GM12878 (cell line): ENCODE measurements at regions not wholly inside any gene's neighbourhood (a gene's known extent, or its start where the extent isn't known, plus 50 kb on each side); places are given as distances from the start of the nearest gene placed in this dataset.
A peak's percentile ranks its signal among the peaks of the same experiment; 100 is the strongest.

Source experiments
- ATAC-seq: fragments of 200-7000 bp; cut with Tn5 transposase; 3 replicates; pipeline ENCODE4 v1.9.1; 2020; ENCODE audit warnings: mild to moderate bottlenecking, moderate library complexity
- BruUV-seq: library from RNA; stranded (reverse); fragments of 400-500 nt; replicated peaks from 2 replicates; lab custom pipeline; 2021; lab: Mats Ljungman, UMichigan
- CTCF ChIA-PET: fragments of 300-600 bp; sonication (Branson Sonifier 250); formaldehyde crosslinking; extraction: SDS; loops from one replicate; lab custom pipeline; 2021; ENCODE audit warnings: inconsistent platforms; lab: Yijun Ruan, JAX
- POLR2A ChIA-PET: fragments of 350-600 bp; formaldehyde crosslinking; extraction: SDS; loops from one replicate; lab custom pipeline; 2021; ENCODE audit warnings: inconsistent platforms; lab: Charles Lee
- RAD21 ChIA-PET: fragments of 300-600 bp; sonication (Branson Sonifier 250); formaldehyde crosslinking; loops from one replicate; lab custom pipeline; 2023; ENCODE audit warnings: antibody characterized with exemption; ENCODE audit not compliant: unreplicated experiment; lab: Charles Lee
- SMC1A ChIA-PET: fragments of 300-600 bp; sonication (Branson Sonifier 250); formaldehyde crosslinking; loops from one replicate; lab custom pipeline; 2023; ENCODE audit not compliant: unreplicated experiment, uncharacterized antibody; lab: Charles Lee
- DNase-seq: peaks from one replicate; pipeline ENCODE4 v3.0.0-alpha.2; 2011; ENCODE audit warnings: low read depth, low spot score
- FAIRE-seq: peaks from 3 replicates; lab custom pipeline; 2011; peaks lifted over from hg19 to GRCh38; lab: Jason Lieb, UNC
- H2AFZ ChIP-seq: 2 replicates; pipeline ENCODE4 v1.6.0; 2011; ENCODE audit warnings: low read depth, low read length, control low read depth; ENCODE audit not compliant: control insufficient read depth
- H3K27ac ChIP-seq: 2 replicates; pipeline ENCODE4 v1.5.1; 2011; ENCODE audit warnings: control low read depth; ENCODE audit not compliant: control insufficient read depth, insufficient read depth
- H3K27me3 ChIP-seq, 2 experiments: replicated peaks in 1 of 2; 2 replicates each; pipeline versions ENCODE4 v1.6.0 to v1.6.1; 2011; ENCODE audit warnings: low read length in 1 of 2; ENCODE audit not compliant: control insufficient read depth in 2 of 2, insufficient read depth in 2 of 2
- H3K36me3 ChIP-seq, 2 experiments: 2 replicates each; pipeline ENCODE4 v1.5.1; 2011; ENCODE audit warnings: low read length in 1 of 2; ENCODE audit not compliant: control insufficient read depth in 2 of 2, insufficient read depth in 2 of 2
- H3K4me1 ChIP-seq: 2 replicates; pipeline ENCODE4 v1.6.1; 2011; ENCODE audit warnings: mild to moderate bottlenecking, low read length, moderate library complexity, mixed read lengths; ENCODE audit not compliant: control insufficient read depth, insufficient read depth
- H3K4me2 ChIP-seq: 2 replicates; pipeline ENCODE4 v1.6.0; 2011; ENCODE audit warnings: control low read depth; ENCODE audit not compliant: control insufficient read depth, insufficient read depth
- H3K4me3 ChIP-seq: fragments of 200-600 bp; sonication (generic); 2 replicates; pipeline ENCODE4 v1.5.1; 2016
- H3K79me2 ChIP-seq: 2 replicates; pipeline ENCODE4 v1.6.0; 2011; ENCODE audit warnings: low read length; ENCODE audit not compliant: control insufficient read depth, insufficient read depth
- H3K9ac ChIP-seq: 2 replicates; pipeline ENCODE4 v1.8.0; 2011; ENCODE audit warnings: low read length, control low read depth, mixed read lengths; ENCODE audit not compliant: control insufficient read depth, insufficient read depth
- H3K9me3 ChIP-seq: replicated peaks from 3 replicates; pipeline ENCODE4 v1.5.1; 2011; ENCODE audit warnings: mild to moderate bottlenecking, low read length; ENCODE audit not compliant: control insufficient read depth, insufficient read depth
- H4K20me1 ChIP-seq: 2 replicates; pipeline ENCODE4 v1.6.0; 2011; ENCODE audit not compliant: control insufficient read depth, insufficient read depth
- E4F1 ChIP-seq: fragments of 450-650 bp; IDR thresholded peaks from 2 replicates; pipeline ENCODE4 v1.6.1; 2018; ENCODE audit warnings: borderline replicate concordance, mild to moderate bottlenecking; ENCODE audit not compliant: partially characterized antibody
- IKZF2 ChIP-seq, 2 experiments: fragments of 450-650 bp; IDR thresholded peaks; 2 replicates each; pipeline ENCODE4 v1.6.1; 2017; ENCODE audit warnings: mild to moderate bottlenecking in 2 of 2, moderate library complexity in 2 of 2
- MTA3 ChIP-seq: IDR thresholded peaks from 2 replicates; pipeline ENCODE4 v1.6.1; 2012; ENCODE audit warnings: low read length, inconsistent platforms, borderline replicate concordance
- MXI1 ChIP-seq: fragments of 150-350 bp; IDR thresholded peaks from 2 replicates; pipeline ENCODE4 v1.6.1; 2011; ENCODE audit warnings: low read depth, mild to moderate bottlenecking, inconsistent platforms, low read length, improper control_type of control experiment
- SIN3A ChIP-seq: IDR thresholded peaks from 2 replicates; pipeline ENCODE4 v1.6.1; 2012; ENCODE audit warnings: low read depth, low read length, improper control_type of control experiment
- TARDBP ChIP-seq: IDR thresholded peaks from 2 replicates; pipeline ENCODE4 v1.6.1; 2016; ENCODE audit warnings: borderline replicate concordance
- TCF7 ChIP-seq: IDR thresholded peaks from 2 replicates; pipeline ENCODE4 v1.6.1; 2014; ENCODE audit warnings: antibody characterized with exemption, borderline replicate concordance
- YY1 ChIP-seq: IDR thresholded peaks from 2 replicates; pipeline ENCODE4 v1.6.1; 2011; ENCODE audit warnings: low read depth, mild to moderate bottlenecking, low read length
- WGBS: methylation state at CpG from one replicate; pipeline ENCODE4 v1.1.6; 2016; ENCODE audit warnings: low lambda C conversion rate; ENCODE audit not compliant: insufficient replicate concordance, insufficient coverage; ENCODE audit errors: missing lambda C conversion rate; 5-methylcytosine and 5-hydroxymethylcytosine counted together
- in situ Hi-C: fragments of 300-500 bp; cut with MboI; formaldehyde crosslinking; loops from 9 replicates; pipeline ENCODE4 v1.14.3; 2018; ENCODE audit warnings: mixed read lengths
- intact Hi-C: fragments of 100-400 bp; cut with micrococcal nuclease; formaldehyde crosslinking; loops from one replicate; pipeline ENCODE4 v1.14.2; 2022; ENCODE audit not compliant: unreplicated experiment

GRCh38 chr1:200253774-200254495, 155.9 kb downstream of the ZNF281 start (continued):
- TF ChIP-seq YY1 = peak; percentile 72; the same call in 1 of the 2 replicates
- TF ChIP-seq TARDBP = no peak
- peak; percentile 28 to 40; a peak in 2 of 4 replicates for TF ChIP-seq IKZF2 (IDR thresholded peaks at IDR 0.05)
- no peak for TF ChIP-seq TCF7
- TF ChIP-seq E4F1 = no peak
- no peak for TF ChIP-seq MXI1
- TF ChIP-seq MTA3 = peak; percentile 79; the same call in 1 of the 2 replicates

GRCh38 chr1:200252531-200252930, 157.3 kb downstream of the ZNF281 start:
- no peak for TF ChIP-seq SIN3A
- CTCF ChIA-PET = interaction anchor here (0.7 to 1.1 kb wide), 2 partner anchors 113 to 446 kb away, joined by 3 read pairs; no protein-coding TSS in a partner anchor
- no peak for FAIRE-seq

More at GRCh38 chr1:200252531-200252930, 157.3 kb downstream of the ZNF281 start:
- Histone ChIP-seq H3K79me2 (no peaks in the 10 kb centered on the region), H3K27ac (no peak overlapping the region), H3K4me2 (no peak overlapping the region), H3K36me3 (no peaks in the 10 kb centered on the region), H3K4me1 (no peaks in the 10 kb centered on the region), H3K4me3 (no peak overlapping the region), H2AFZ (no peak overlapping the region), H3K9ac (no peak overlapping the region), H3K9me3 (no peaks in the 10 kb centered on the region; the same call in 2 of the 3 replicates), H4K20me1 (no peaks in the 10 kb centered on the region), H3K27me3 (peaks cover 0 to 2% of the 10 kb centered on the region in 2 experiments; a peak in 2 of 4 replicates)
- SMC1A ChIA-PET = interaction anchor here (1.3 to 1.8 kb wide), 2 partner anchors 48 to 113 kb away, joined by 3 to 6 read pairs; no protein-coding TSS in a partner anchor
- no TSS peak for BruUV-seq
- intact Hi-C loops (no loop called here), in situ Hi-C loops (no loop called here)
- DNase-seq (no peak), ATAC-seq (no peak)
- WGBS = 69% methylated on average over 5 of the region's 5 CpGs
- POLR2A ChIA-PET = no interaction called here
- RAD21 ChIA-PET = interaction anchor here (0.6 kb wide), 1 partner anchor 629 kb away, joined by 4 read pairs; no protein-coding TSS in a partner anchor
